OCI-LY1 (cell line): ENCODE measurements at regions not wholly inside any gene's neighbourhood (a gene's known extent, or its start where the extent isn't known, plus 50 kb on each side); places are given as distances from the start of the nearest gene placed in this dataset.

Source experiments
- H2AFZ ChIP-seq: fragments of 200-600 bp; sonication (generic), shearing (Covaris generic); 2 replicates; pipeline ENCODE4 v1.6.0; 2014; ENCODE audit warnings: antibody characterized with exemption, mild to moderate bottlenecking, low read length
- H3F3A ChIP-seq: fragments of 200-600 bp; sonication (generic), shearing (Covaris generic); 2 replicates; pipeline ENCODE4 v1.6.0; 2014; ENCODE audit warnings: mild to moderate bottlenecking, antibody characterized with exemption, low read length, moderate library complexity; ENCODE audit not compliant: insufficient read depth
- H3K27ac ChIP-seq: fragments of 200-600 bp; sonication (generic); 2 replicates; pipeline ENCODE4 v1.5.1; 2014; ENCODE audit warnings: low read length, mixed run types, mild to moderate bottlenecking, low read depth; ENCODE audit not compliant: poor library complexity, severe bottlenecking
- H3K27me3 ChIP-seq: fragments of 200-600 bp; sonication (generic); 2 replicates; pipeline ENCODE4 v1.6.0; 2014; ENCODE audit warnings: antibody characterized with exemption, mild to moderate bottlenecking, low read length, moderate library complexity; ENCODE audit not compliant: insufficient read depth
- H3K36me3 ChIP-seq: fragments of 200-600 bp; sonication (generic); 2 replicates; pipeline ENCODE4 v1.6.1; 2014; ENCODE audit warnings: mild to moderate bottlenecking, antibody characterized with exemption, low read length, moderate library complexity, mixed read lengths; ENCODE audit not compliant: insufficient read depth
- H3K4me1 ChIP-seq: fragments of 200-600 bp; sonication (generic); 2 replicates; pipeline ENCODE4 v1.5.1; 2014; ENCODE audit warnings: mild to moderate bottlenecking, low read length, moderate library complexity; ENCODE audit not compliant: insufficient read depth, severe bottlenecking
- H3K4me2 ChIP-seq: fragments of 200-600 bp; sonication (generic), shearing (Covaris generic); 2 replicates; pipeline ENCODE4 v1.6.1; 2014; ENCODE audit warnings: low read length
- H3K4me3 ChIP-seq: fragments of 200-600 bp; sonication (generic); 2 replicates; pipeline ENCODE4 v1.5.1; 2014; ENCODE audit warnings: low read length, low read depth, mild to moderate bottlenecking, mixed read lengths; ENCODE audit not compliant: poor library complexity, severe bottlenecking
- H3K79me2 ChIP-seq: fragments of 200-600 bp; shearing (Covaris generic); 2 replicates; pipeline ENCODE4 v1.6.1; 2016; ENCODE audit warnings: mixed run types, low read length, mixed read lengths; ENCODE audit not compliant: insufficient read depth
- H3K9ac ChIP-seq: fragments of 200-600 bp; sonication (generic), shearing (Covaris generic); 2 replicates; pipeline ENCODE4 v1.6.1; 2014; ENCODE audit warnings: mild to moderate bottlenecking, low read length, mixed read lengths
- H3K9me2 ChIP-seq: fragments of 200-600 bp; sonication (generic), shearing (Covaris generic); 2 replicates; pipeline ENCODE4 v1.6.1; 2014; ENCODE audit warnings: low read depth, mild to moderate bottlenecking, low read length, mixed read lengths
- H3K9me3 ChIP-seq: fragments of 200-600 bp; shearing (Covaris generic); 2 replicates; pipeline ENCODE4 v1.6.1; 2014; ENCODE audit warnings: low read length, mixed read lengths
- H4K20me1 ChIP-seq: fragments of 200-600 bp; sonication (generic), shearing (Covaris generic); 2 replicates; pipeline ENCODE4 v1.6.0; 2016; ENCODE audit warnings: mild to moderate bottlenecking, low read length; ENCODE audit not compliant: insufficient read depth
- EZH2 ChIP-seq: fragments of 200-600 bp; sonication (generic), shearing (Covaris generic); IDR thresholded peaks from 2 replicates; pipeline ENCODE4 v1.8.0; 2017; ENCODE audit warnings: borderline replicate concordance, mixed run types, mild to moderate bottlenecking, antibody characterized with exemption, low read length, moderate library complexity, mixed read lengths
- TF ChIP-seq, protein P1 (sequence below): fragments of 200-600 bp; sonication (generic), shearing (Covaris generic); IDR thresholded peaks from 2 replicates; pipeline ENCODE4 v1.5.1; 2017; ENCODE audit warnings: mild to moderate bottlenecking, antibody characterized with exemption, low read length, moderate library complexity, mixed read lengths

DNA sequence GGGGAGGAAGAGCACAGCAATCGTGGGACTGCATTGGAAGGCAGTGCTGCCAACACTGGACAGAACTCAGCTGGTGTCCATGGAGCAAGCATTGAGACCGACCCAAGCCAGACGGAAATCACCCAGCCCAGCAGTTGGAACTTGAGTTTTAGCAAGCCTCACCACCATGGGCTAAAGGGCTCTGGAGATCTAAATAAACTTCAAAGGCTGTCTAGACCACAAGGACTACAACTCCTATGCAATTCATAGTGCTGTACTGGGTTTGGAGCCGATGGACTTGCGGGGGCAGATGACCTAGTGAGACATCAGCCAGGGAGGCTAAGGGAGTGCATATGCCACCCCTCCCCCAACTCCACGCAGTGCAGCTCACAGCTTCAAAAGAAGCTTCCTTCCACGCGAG lies 243.6 kb upstream of the SLC39A10 start:
- no peak overlapping the region for H3K27ac ChIP-seq
- H4K20me1 ChIP-seq = no peaks in the 10 kb centered on the region
- H3K4me2 ChIP-seq = no peak overlapping the region
- TF ChIP-seq, protein P1, sequence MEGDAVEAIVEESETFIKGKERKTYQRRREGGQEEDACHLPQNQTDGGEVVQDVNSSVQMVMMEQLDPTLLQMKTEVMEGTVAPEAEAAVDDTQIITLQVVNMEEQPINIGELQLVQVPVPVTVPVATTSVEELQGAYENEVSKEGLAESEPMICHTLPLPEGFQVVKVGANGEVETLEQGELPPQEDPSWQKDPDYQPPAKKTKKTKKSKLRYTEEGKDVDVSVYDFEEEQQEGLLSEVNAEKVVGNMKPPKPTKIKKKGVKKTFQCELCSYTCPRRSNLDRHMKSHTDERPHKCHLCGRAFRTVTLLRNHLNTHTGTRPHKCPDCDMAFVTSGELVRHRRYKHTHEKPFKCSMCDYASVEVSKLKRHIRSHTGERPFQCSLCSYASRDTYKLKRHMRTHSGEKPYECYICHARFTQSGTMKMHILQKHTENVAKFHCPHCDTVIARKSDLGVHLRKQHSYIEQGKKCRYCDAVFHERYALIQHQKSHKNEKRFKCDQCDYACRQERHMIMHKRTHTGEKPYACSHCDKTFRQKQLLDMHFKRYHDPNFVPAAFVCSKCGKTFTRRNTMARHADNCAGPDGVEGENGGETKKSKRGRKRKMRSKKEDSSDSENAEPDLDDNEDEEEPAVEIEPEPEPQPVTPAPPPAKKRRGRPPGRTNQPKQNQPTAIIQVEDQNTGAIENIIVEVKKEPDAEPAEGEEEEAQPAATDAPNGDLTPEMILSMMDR = no peak
- no peak for TF ChIP-seq EZH2
- no peaks in the 10 kb centered on the region for H3K27me3 ChIP-seq
- no peaks in the 10 kb centered on the region for H3K79me2 ChIP-seq
- no peaks in the 10 kb centered on the region for H3F3A ChIP-seq
- no peak overlapping the region for H3K9ac ChIP-seq
- H3K9me2 ChIP-seq = no peaks in the 10 kb centered on the region
- no peaks in the 10 kb centered on the region for H3K9me3 ChIP-seq
- H3K36me3 ChIP-seq = no peaks in the 10 kb centered on the region
- H3K4me3 ChIP-seq = no peak overlapping the region
- H2AFZ ChIP-seq = no peak overlapping the region
- H3K4me1 ChIP-seq = peaks cover 15% of the 10 kb centered on the region

GRCh38 chr2:195411219-195411687 lies 245.8 kb upstream of the SLC39A10 start:
- Histone ChIP-seq H3K9ac (no peak overlapping the region), H3K9me2 (no peaks in the 10 kb centered on the region), H3K36me3 (no peaks in the 10 kb centered on the region), H3K79me2 (no peaks in the 10 kb centered on the region), H2AFZ (no peak overlapping the region), H3K4me2 (no peak overlapping the region), H3K27ac (no peak overlapping the region), H3F3A (no peaks in the 10 kb centered on the region), H3K4me1 (peaks cover 15% of the 10 kb centered on the region), H4K20me1 (no peaks in the 10 kb centered on the region), H3K4me3 (no peak overlapping the region), H3K27me3 (no peaks in the 10 kb centered on the region), H3K9me3 (no peaks in the 10 kb centered on the region)
- TF ChIP-seq, protein P1 = no peak
- no peak for TF ChIP-seq EZH2

DNA sequence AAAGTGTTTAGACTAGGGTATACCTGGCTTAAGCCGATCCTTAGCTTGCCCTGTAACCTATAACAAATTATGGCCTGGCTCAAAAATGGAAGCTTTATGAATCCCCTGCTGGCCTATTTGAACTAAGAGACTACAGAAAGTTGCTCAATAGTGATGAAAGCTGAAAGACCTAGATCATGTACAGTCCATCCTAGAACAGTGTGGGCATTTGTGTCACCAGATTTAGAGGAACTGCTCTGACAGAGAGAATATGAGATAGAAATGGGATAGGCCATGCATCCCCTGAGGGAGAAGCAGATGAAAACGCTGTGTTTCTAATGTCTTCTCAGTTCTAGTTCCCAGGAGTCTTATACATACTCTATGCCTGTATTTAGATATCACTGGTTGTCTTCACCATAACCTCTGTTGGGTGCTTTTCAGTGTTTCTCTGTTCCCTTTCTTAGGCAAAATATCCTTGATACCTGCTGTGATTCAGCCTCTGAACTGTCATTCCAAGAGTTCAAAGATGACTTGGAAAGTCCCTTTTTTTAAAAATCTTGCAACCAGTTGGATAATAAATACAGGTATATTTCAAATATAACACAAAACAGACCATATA lies 246.9 kb upstream of the SLC39A10 start:
- Histone ChIP-seq H3K4me1 (peaks cover 15% of the 10 kb centered on the region), H3K4me2 (no peak overlapping the region), H3K79me2 (no peaks in the 10 kb centered on the region), H3F3A (no peaks in the 10 kb centered on the region), H2AFZ (no peak overlapping the region), H3K9ac (no peak overlapping the region), H3K27me3 (no peaks in the 10 kb centered on the region), H3K9me2 (no peaks in the 10 kb centered on the region), H3K36me3 (no peaks in the 10 kb centered on the region), H3K4me3 (no peak overlapping the region), H3K9me3 (no peaks in the 10 kb centered on the region), H4K20me1 (no peaks in the 10 kb centered on the region), H3K27ac (no peak overlapping the region)
- TF ChIP-seq, protein P1 = no peak
- no peak for TF ChIP-seq EZH2
